ENCODE measurements at regions not wholly inside any gene's neighbourhood (a gene's known extent, or its start where the extent isn't known, plus 50 kb on each side); places are given as distances from the start of the nearest gene placed in this dataset.

- TF ChIP-seq CTCF (IDR thresholded peaks at IDR 0.05; ENCODE audit: borderline replicate concordance, extremely low read depth, insufficient read depth) = no peak
- DNase-seq (no peak), FAIRE-seq (no peak)
- H3K4me3 ChIP-seq (ENCODE audit: low read length in 3 of 3) = no peak overlapping the region
- no peaks in the 10 kb centered on the region for H3K36me3 ChIP-seq (ENCODE audit: control insufficient read depth in 2 of 3, insufficient read depth in 3 of 3, low read length in 3 of 3)
- no peaks in the 10 kb centered on the region for H3K9me3 ChIP-seq (ENCODE audit: control insufficient read depth in 2 of 3, insufficient read depth in 1 of 3, low read length in 3 of 3)
- H3K9ac ChIP-seq (ENCODE audit: low read length in 3 of 3) = no peak overlapping the region
- no peaks in the 10 kb centered on the region for H3K27me3 ChIP-seq (ENCODE audit: control insufficient read depth, insufficient read depth, low read length)
- no peak overlapping the region for H3K27ac ChIP-seq (ENCODE audit: low read depth in 2 of 2, low read length in 2 of 2)
- H3K4me1 ChIP-seq (ENCODE audit: control insufficient read depth in 2 of 3, insufficient read depth in 2 of 3, low read depth in 1 of 3, low read length in 3 of 3) = no peaks in the 10 kb centered on the region
- intact Hi-C loops (cut with DNase I) = no loop called here
These were observed 183.7 kb downstream of the MCHR2 start for GRCh38 chr6:99810295-99810694.

GRCh38 chr6:99810942-99811620, 182.9 kb downstream of the MCHR2 start:
- H3K27ac ChIP-seq (ENCODE audit: low read depth in 2 of 2, low read length in 2 of 2) = no peak overlapping the region
- peak in 3 of 5 donors; percentile 11 to 40 (median 25) for DNase-seq

GRCh38 chr6:99811636-99812035, 182.4 kb downstream of the MCHR2 start:
- intact Hi-C loops (cut with DNase I) = no loop called here
- Histone ChIP-seq H3K4me3 (ENCODE audit: low read length in 3 of 3) (no peak overlapping the region), H3K36me3 (ENCODE audit: control insufficient read depth in 2 of 3, insufficient read depth in 3 of 3, low read length in 3 of 3) (no peaks in the 10 kb centered on the region), H3K27me3 (ENCODE audit: control insufficient read depth, insufficient read depth, low read length) (no peaks in the 10 kb centered on the region), H3K9me3 (ENCODE audit: control insufficient read depth in 2 of 3, insufficient read depth in 1 of 3, low read length in 3 of 3) (no peaks in the 10 kb centered on the region), H3K27ac (ENCODE audit: low read depth in 2 of 2, low read length in 2 of 2) (no peak overlapping the region), H3K9ac (ENCODE audit: low read length in 3 of 3) (no peak overlapping the region), H3K4me1 (ENCODE audit: control insufficient read depth in 2 of 3, insufficient read depth in 2 of 3, low read depth in 1 of 3, low read length in 3 of 3) (no peaks in the 10 kb centered on the region)
- no peak for TF ChIP-seq CTCF (IDR thresholded peaks at IDR 0.05; ENCODE audit: borderline replicate concordance, extremely low read depth, insufficient read depth)
- FAIRE-seq (no peak), DNase-seq (no peak)

More at GRCh38 chr6:99810942-99811620, 182.9 kb downstream of the MCHR2 start:
- H3K36me3 ChIP-seq (ENCODE audit: control insufficient read depth in 2 of 3, insufficient read depth in 3 of 3, low read length in 3 of 3) = no peaks in the 10 kb centered on the region
- no peaks in the 10 kb centered on the region for H3K27me3 ChIP-seq (ENCODE audit: control insufficient read depth, insufficient read depth, low read length)
- no peak for FAIRE-seq
- intact Hi-C loops (cut with DNase I) = no loop called here
- no peak for TF ChIP-seq CTCF (IDR thresholded peaks at IDR 0.05; ENCODE audit: borderline replicate concordance, extremely low read depth, insufficient read depth)
- H3K9ac ChIP-seq (ENCODE audit: low read length in 3 of 3) = no peak overlapping the region
- H3K4me3 ChIP-seq (ENCODE audit: low read length in 3 of 3) = no peak overlapping the region
- H3K9me3 ChIP-seq (ENCODE audit: control insufficient read depth in 2 of 3, insufficient read depth in 1 of 3, low read length in 3 of 3) = no peaks in the 10 kb centered on the region
- no peaks in the 10 kb centered on the region for H3K4me1 ChIP-seq (ENCODE audit: control insufficient read depth in 2 of 3, insufficient read depth in 2 of 3, low read depth in 1 of 3, low read length in 3 of 3)

GRCh38 chr6:99813565-99813964, 180.5 kb downstream of the MCHR2 start:
- Histone ChIP-seq H3K36me3 (ENCODE audit: control insufficient read depth in 2 of 3, insufficient read depth in 3 of 3, low read length in 3 of 3) (no peaks in the 10 kb centered on the region), H3K9ac (ENCODE audit: low read length in 3 of 3) (no peak overlapping the region), H3K4me1 (ENCODE audit: control insufficient read depth in 2 of 3, insufficient read depth in 2 of 3, low read depth in 1 of 3, low read length in 3 of 3) (no peaks in the 10 kb centered on the region), H3K27me3 (ENCODE audit: control insufficient read depth, insufficient read depth, low read length) (no peaks in the 10 kb centered on the region), H3K4me3 (ENCODE audit: low read length in 3 of 3) (no peak overlapping the region), H3K9me3 (ENCODE audit: control insufficient read depth in 2 of 3, insufficient read depth in 1 of 3, low read length in 3 of 3) (no peaks in the 10 kb centered on the region), H3K27ac (ENCODE audit: low read depth in 2 of 2, low read length in 2 of 2) (no peak overlapping the region)
- FAIRE-seq (no peak), DNase-seq (no peak)
- intact Hi-C loops (cut with DNase I) = no loop called here
- TF ChIP-seq CTCF (IDR thresholded peaks at IDR 0.05; ENCODE audit: borderline replicate concordance, extremely low read depth, insufficient read depth) = no peak

Measured in kidney (tissue), 13 donors.